K562 (cell line): ENCODE measurements at regions not wholly inside any gene's neighbourhood (a gene's known extent, or its start where the extent isn't known, plus 50 kb on each side); places are given as distances from the start of the nearest gene placed in this dataset.

ENCODE experiments used
- ATAC-seq: fragments of 200-7000 bp; cut with Tn5 transposase; 3 replicates; pipeline ENCODE4 v1.9.1; 2020; ENCODE audit warnings: moderate library complexity
- BruUV-seq: library from RNA; stranded (reverse); fragments of 400-500 nt; replicated peaks from 2 replicates; lab custom pipeline; 2021; lab: Mats Ljungman, UMichigan
- CTCF ChIA-PET: fragments of 300-600 bp; formaldehyde crosslinking; extraction: SDS; loops from one replicate; lab custom pipeline; 2021; ENCODE audit warnings: low intra/inter-chr PET ratio; lab: Yijun Ruan, JAX
- POLR2A ChIA-PET: fragments of 300-600, 350-650 bp; sonication (Branson Sonifier 250); formaldehyde crosslinking; extraction: SDS; loops from one replicate; lab custom pipeline; 2021; ENCODE audit warnings: antibody characterized with exemption, inconsistent platforms; lab: Yijun Ruan, JAX
- DNase-seq, 4 experiments: peaks; one replicate each; pipeline versions ENCODE4 v3.0.0 to v3.0.0-alpha.2; 2011 to 2018; ENCODE audit warnings: low spot score in 3 of 4, mixed read lengths in 3 of 4; ENCODE audit errors: extremely low read depth in 1 of 4
- FAIRE-seq: peaks from 2 replicates; lab custom pipeline; 2011; peaks lifted over from hg19 to GRCh38; lab: Jason Lieb, UNC
- H2AFZ ChIP-seq: 2 replicates; pipeline ENCODE4 v1.6.0; 2011; ENCODE audit warnings: low read depth, low read length, control low read depth, inconsistent platforms
- H3K27ac ChIP-seq: fragments of 200-600 bp; 3 replicates; pipeline ENCODE4 v1.8.0; 2011; ENCODE audit warnings: low read depth, mild to moderate bottlenecking, control low read depth, inconsistent platforms, low read length, moderate library complexity, mixed read lengths; ENCODE audit errors: extremely low read depth
- H3K27me3 ChIP-seq, 2 experiments: fragments of 300-600 bp in 1 of 2; 2 replicates in 1 of 2; 3 replicates in 1 of 2; pipeline versions ENCODE4 v1.6.0 to v1.8.0; 2011; ENCODE audit warnings: inconsistent platforms in 2 of 2, low read length in 2 of 2, mild to moderate bottlenecking in 1 of 2, mixed read lengths in 1 of 2, moderate library complexity in 1 of 2; ENCODE audit not compliant: control insufficient read depth in 2 of 2, insufficient read depth in 2 of 2
- H3K36me3 ChIP-seq: fragments of 300-600 bp; 3 replicates; pipeline ENCODE4 v1.8.0; 2011; ENCODE audit warnings: mild to moderate bottlenecking, low read length, inconsistent platforms; ENCODE audit not compliant: control insufficient read depth, insufficient read depth
- H3K4me1 ChIP-seq, 2 experiments: fragments of 200-600 bp in 1 of 2; replicated peaks in 1 of 2; 2 replicates in 1 of 2; 3 replicates in 1 of 2; pipeline versions ENCODE4 v1.5.1 to v1.8.0; 2011; ENCODE audit warnings: inconsistent platforms in 2 of 2, low read length in 2 of 2, mild to moderate bottlenecking in 1 of 2, mixed read lengths in 1 of 2, moderate library complexity in 1 of 2; ENCODE audit not compliant: control insufficient read depth in 2 of 2, insufficient read depth in 2 of 2
- H3K4me2 ChIP-seq: 2 replicates; pipeline ENCODE4 v1.6.1; 2011; ENCODE audit warnings: low read length, control low read depth, inconsistent platforms, mixed read lengths; ENCODE audit not compliant: insufficient read depth
- H3K4me3 ChIP-seq: fragments of 200-600 bp; sonication (generic), shearing (Covaris generic); 2 replicates; pipeline ENCODE4 v1.5.1; 2016; ENCODE audit warnings: control low read depth, inconsistent platforms
- H3K79me2 ChIP-seq: fragments of 200-600 bp; 3 replicates; pipeline ENCODE4 v1.8.0; 2011; ENCODE audit warnings: low read length, inconsistent platforms; ENCODE audit not compliant: control insufficient read depth, insufficient read depth
- H3K9ac ChIP-seq, 2 experiments: 2 replicates each; pipeline versions ENCODE4 v1.6.0 to v1.6.1; 2011; ENCODE audit warnings: low read depth in 2 of 2, low read length in 2 of 2, control low read depth in 1 of 2, inconsistent platforms in 1 of 2, mild to moderate bottlenecking in 1 of 2, mixed read lengths in 1 of 2; ENCODE audit not compliant: insufficient read depth in 1 of 2
- H3K9me1 ChIP-seq: one replicate; pipeline ENCODE4 v1.6.0; 2011; ENCODE audit warnings: inconsistent platforms, mild to moderate bottlenecking, low read length, moderate library complexity; ENCODE audit not compliant: control insufficient read depth, insufficient read depth
- H3K9me3 ChIP-seq: replicated peaks from 2 replicates; pipeline ENCODE4 v1.5.1; 2011; ENCODE audit warnings: low read depth, low read length, inconsistent platforms; ENCODE audit not compliant: control insufficient read depth, insufficient read depth
- H4K20me1 ChIP-seq: replicated peaks from 2 replicates; pipeline ENCODE4 v1.6.1; 2011; ENCODE audit warnings: low read length, inconsistent platforms, mixed read lengths; ENCODE audit not compliant: control insufficient read depth, insufficient read depth
- DNMT1 ChIP-seq: fragments of 450-650 bp; IDR thresholded peaks from 2 replicates; pipeline ENCODE4 v1.6.1; 2016; ENCODE audit warnings: antibody characterized with exemption, mild to moderate bottlenecking
- REST ChIP-seq, 2 experiments: fragments of 450-650 bp; formaldehyde crosslinking in 1 of 2; IDR thresholded peaks; 2 replicates each; pipeline versions ENCODE4 v1.4.0 to v1.6.1; 2014 to 2020; ENCODE audit warnings: mild to moderate bottlenecking in 2 of 2, borderline replicate concordance in 1 of 2, low read depth in 1 of 2
- SIX5 ChIP-seq, 2 experiments: IDR thresholded peaks; 2 replicates each; pipeline ENCODE4 v1.6.1; 2011; ENCODE audit warnings: low read length in 2 of 2, borderline replicate concordance in 1 of 2, low read depth in 1 of 2, mild to moderate bottlenecking in 1 of 2, moderate library complexity in 1 of 2; ENCODE audit not compliant: insufficient read depth in 1 of 2
- ZSCAN29 ChIP-seq: fragments of 450-650 bp; IDR thresholded peaks from 2 replicates; pipeline ENCODE4 v1.6.1; 2017
- WGBS: fragments of 100-300 bp; shearing (Covaris generic); methylation state at CpG from one replicate; pipeline ENCODE4 v1.1.6; 2016; ENCODE audit warnings: low coverage, mixed read lengths; ENCODE audit not compliant: insufficient coverage; ENCODE audit errors: missing lambda C conversion rate; 5-methylcytosine and 5-hydroxymethylcytosine counted together
- in situ Hi-C: fragments of 300-500 bp; cut with MboI; formaldehyde crosslinking; loops from 4 replicates; pipeline ENCODE4 v1.15.0; 2018; ENCODE audit warnings: inconsistent platforms, mixed read lengths
- intact Hi-C: fragments of 100-400 bp; cut with micrococcal nuclease; formaldehyde crosslinking; loops from 2 replicates; pipeline ENCODE4 v1.14.2; 2022

DNA sequence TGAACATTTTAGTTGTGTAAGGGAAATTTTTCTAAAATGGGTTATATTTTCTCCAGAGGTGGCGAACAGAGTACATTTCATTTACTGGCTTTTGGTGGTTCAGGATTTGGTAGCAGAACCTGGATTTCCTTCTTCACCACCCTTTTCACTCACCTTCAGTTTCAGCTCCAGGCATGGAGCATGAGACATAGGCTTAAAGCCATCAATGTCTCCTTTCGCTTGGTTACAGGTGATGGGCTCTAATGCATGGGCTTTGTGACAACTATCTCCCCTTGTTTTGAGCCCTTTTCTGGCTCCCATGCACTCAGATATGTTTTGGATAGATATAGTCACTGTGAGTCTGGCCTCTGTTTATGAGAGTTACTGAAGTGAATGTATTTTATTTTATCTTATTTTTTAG lies 96.6 kb upstream of the ANKRD28 start:
- TF ChIP-seq ZSCAN29 (no peak), REST (IDR thresholded peaks at IDR 0.05; ENCODE audit: borderline replicate concordance) (no peak), REST (CRISPR knock-in tag; IDR thresholded peaks at IDR 0.05; ENCODE audit: low read depth) (no peak), DNMT1 (no peak), SIX5 (IDR thresholded peaks at IDR 0.05; ENCODE audit: borderline replicate concordance in 1 of 2, insufficient read depth in 1 of 2, low read depth in 1 of 2, low read length in 2 of 2) (no peak)
- TF ChIP-seq, all 486 proteins: peak for 0
- no peak for DNase-seq
- Histone ChIP-seq H3K4me3 (no peak overlapping the region), H3K4me2 (no peak overlapping the region), H3K9me3 (no peaks in the 10 kb centered on the region), H2AFZ (no peak overlapping the region), H4K20me1 (no peaks in the 10 kb centered on the region), H3K9ac (no peak overlapping the region), H3K9me1 (no peaks in the 10 kb centered on the region), H3K27ac (no peak overlapping the region), H3K79me2 (no peaks in the 10 kb centered on the region), H3K27me3 (peaks cover 0 to 4% of the 10 kb centered on the region in 2 experiments; a peak in 1 of 5 replicates), H3K36me3 (no peaks in the 10 kb centered on the region), H3K4me1 (peaks cover 4 to 5% of the 10 kb centered on the region in 2 experiments; a peak in 3 of 5 replicates)
- FAIRE-seq = no peak
- intact Hi-C loops (no loop called here), in situ Hi-C loops (no loop called here)
- WGBS = 5% methylated on average over 2 of the region's 2 CpGs
- no peak for ATAC-seq
- CTCF ChIA-PET = no interaction called here
- no TSS peak for BruUV-seq
- POLR2A ChIA-PET = interaction anchor here (0.6 kb wide), 1 partner anchor 71 kb away, joined by 3 read pairs; no protein-coding TSS in a partner anchor
